NCI-H1048 (cell line): ENCODE measurements at regions not wholly inside any gene's neighbourhood (a gene's known extent, or its start where the extent isn't known, plus 50 kb on each side); places are given as distances from the start of the nearest gene placed in this dataset.

ENCODE experiments used
- DNase-seq: peaks from one replicate; lab custom pipeline; 2025; lab: John Stamatoyannopoulos, UW

GRCh38 chr5:125205601-125206225 lies 459.3 kb upstream of the ZNF608 start:
- DNase-seq = no peak

GRCh38 chr5:125207856-125208255 lies 461.4 kb upstream of the ZNF608 start:
- DNase-seq = no peak

GRCh38 chr5:125209650-125210049 lies 463.2 kb upstream of the ZNF608 start:
- DNase-seq = no peak

- DNase-seq = no peak
Observed at GRCh38 chr5:125210242-125210947, 464.0 kb upstream of the ZNF608 start.

GRCh38 chr5:125214080-125214479 lies 467.6 kb upstream of the ZNF608 start:
- no peak for DNase-seq

GRCh38 chr5:125215593-125215992 lies 469.2 kb upstream of the ZNF608 start:
- no peak for DNase-seq

- DNase-seq = no peak
Observed at GRCh38 chr5:125219710-125220109, 473.3 kb upstream of the ZNF608 start.

- no peak for DNase-seq
Observed at GRCh38 chr5:125220284-125220683, 473.8 kb upstream of the ZNF608 start.

- no peak for DNase-seq
Observed at GRCh38 chr5:125222597-125223240, 476.3 kb upstream of the ZNF608 start.

- no peak for DNase-seq
Observed at GRCh38 chr5:125225424-125225823, 479.0 kb upstream of the ZNF608 start.

- DNase-seq = no peak
Observed at GRCh38 chr5:125226825-125227224, 480.4 kb upstream of the ZNF608 start.

GRCh38 chr5:125227333-125228095 lies 481.1 kb upstream of the ZNF608 start:
- DNase-seq = no peak

GRCh38 chr5:125228363-125229070 lies 482.1 kb upstream of the ZNF608 start:
- no peak for DNase-seq

GRCh38 chr5:125229556-125229955 lies 483.1 kb upstream of the ZNF608 start:
- no peak for DNase-seq

GRCh38 chr5:125232779-125233230 lies 486.4 kb upstream of the ZNF608 start:
- no peak for DNase-seq

GRCh38 chr5:125233944-125234343 lies 487.5 kb upstream of the ZNF608 start:
- DNase-seq = no peak

GRCh38 chr5:125236007-125236406 lies 489.6 kb upstream of the ZNF608 start:
- peak; percentile 2 for DNase-seq

GRCh38 chr5:125236981-125237380 lies 490.5 kb upstream of the ZNF608 start:
- DNase-seq = no peak

GRCh38 chr5:125244531-125244930 lies 498.1 kb upstream of the ZNF608 start:
- DNase-seq = no peak

- no peak for DNase-seq
Observed at GRCh38 chr5:125245216-125245615, 498.8 kb upstream of the ZNF608 start.

- DNase-seq = no peak
Observed at GRCh38 chr5:125249400-125249799, 503.0 kb upstream of the ZNF608 start.

- DNase-seq = no peak
Observed at GRCh38 chr5:125251703-125252102, 505.3 kb upstream of the ZNF608 start.
